Omental fat pad (tissue), 3 donors: ENCODE measurements at regions not wholly inside any gene's neighbourhood (a gene's known extent, or its start where the extent isn't known, plus 50 kb on each side); places are given as distances from the start of the nearest gene placed in this dataset.

Experiments
- ATAC-seq: fragments of 150-250 bp; one replicate; pipeline ENCODE4 v1.9.1; 2016; ENCODE audit warnings: mild to moderate bottlenecking, moderate library complexity; ENCODE audit not compliant: low FRiP score
- DNase-seq: peaks from one replicate; pipeline ENCODE4 v3.0.0-alpha.2; 2019; ENCODE audit warnings: low spot score
- TF ChIP-seq, protein P1 (sequence below), 3 donors: fragments of 450-650 bp; IDR thresholded peaks; one replicate each; pipeline ENCODE4 v1.5.1; 2016 to 2017; ENCODE audit warnings: antibody characterized with exemption in 3 of 3, mild to moderate bottlenecking in 3 of 3, moderate library complexity in 2 of 3

DNA sequence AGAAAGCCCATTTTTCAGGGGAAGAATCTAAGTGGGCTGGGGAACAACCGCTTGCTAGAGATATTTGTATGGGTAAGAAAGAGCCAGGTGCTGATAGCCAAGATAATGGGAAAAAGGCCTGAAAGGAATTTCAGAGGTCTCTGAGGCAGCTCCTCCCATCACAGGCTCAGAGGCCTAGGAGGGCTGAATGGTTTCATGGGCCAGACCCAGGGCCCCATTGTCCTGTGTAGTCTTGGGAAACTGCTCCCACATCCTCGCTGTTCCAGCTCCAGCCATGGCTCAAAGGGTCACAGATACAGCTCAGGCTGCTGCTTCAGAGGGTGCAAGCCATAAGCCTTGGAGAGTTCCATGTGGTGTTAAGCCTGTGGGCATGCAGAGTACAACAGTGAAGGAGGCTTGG, 73.2 kb upstream of the ARHGAP20 start:
- DNase-seq (no peak), ATAC-seq (no peak)
- TF ChIP-seq, protein P1, sequence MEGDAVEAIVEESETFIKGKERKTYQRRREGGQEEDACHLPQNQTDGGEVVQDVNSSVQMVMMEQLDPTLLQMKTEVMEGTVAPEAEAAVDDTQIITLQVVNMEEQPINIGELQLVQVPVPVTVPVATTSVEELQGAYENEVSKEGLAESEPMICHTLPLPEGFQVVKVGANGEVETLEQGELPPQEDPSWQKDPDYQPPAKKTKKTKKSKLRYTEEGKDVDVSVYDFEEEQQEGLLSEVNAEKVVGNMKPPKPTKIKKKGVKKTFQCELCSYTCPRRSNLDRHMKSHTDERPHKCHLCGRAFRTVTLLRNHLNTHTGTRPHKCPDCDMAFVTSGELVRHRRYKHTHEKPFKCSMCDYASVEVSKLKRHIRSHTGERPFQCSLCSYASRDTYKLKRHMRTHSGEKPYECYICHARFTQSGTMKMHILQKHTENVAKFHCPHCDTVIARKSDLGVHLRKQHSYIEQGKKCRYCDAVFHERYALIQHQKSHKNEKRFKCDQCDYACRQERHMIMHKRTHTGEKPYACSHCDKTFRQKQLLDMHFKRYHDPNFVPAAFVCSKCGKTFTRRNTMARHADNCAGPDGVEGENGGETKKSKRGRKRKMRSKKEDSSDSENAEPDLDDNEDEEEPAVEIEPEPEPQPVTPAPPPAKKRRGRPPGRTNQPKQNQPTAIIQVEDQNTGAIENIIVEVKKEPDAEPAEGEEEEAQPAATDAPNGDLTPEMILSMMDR (IDR thresholded peaks at IDR 0.05): no peak

DNA sequence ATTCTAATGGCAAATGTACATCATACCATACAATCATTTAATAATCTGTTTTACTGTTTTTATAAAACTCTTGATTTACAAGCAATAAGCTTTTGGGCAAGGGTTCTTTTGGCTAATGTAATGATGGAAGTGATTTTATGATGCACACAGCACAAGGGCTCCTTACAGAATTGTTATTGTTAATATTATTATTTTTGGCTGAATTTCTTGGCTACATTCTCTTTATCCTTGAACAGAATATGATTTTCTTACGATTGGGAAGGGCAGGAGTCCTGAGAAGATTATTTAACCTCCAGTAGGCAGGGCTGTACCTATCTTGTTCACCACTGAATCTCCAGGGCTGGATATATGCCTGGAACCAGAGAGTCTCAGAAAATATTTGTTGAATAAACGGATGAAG, 70.4 kb upstream of the ARHGAP20 start:
- TF ChIP-seq, protein P1 (IDR thresholded peaks at IDR 0.05): no peak
- DNase-seq: no peak
- ATAC-seq: no peak

DNA sequence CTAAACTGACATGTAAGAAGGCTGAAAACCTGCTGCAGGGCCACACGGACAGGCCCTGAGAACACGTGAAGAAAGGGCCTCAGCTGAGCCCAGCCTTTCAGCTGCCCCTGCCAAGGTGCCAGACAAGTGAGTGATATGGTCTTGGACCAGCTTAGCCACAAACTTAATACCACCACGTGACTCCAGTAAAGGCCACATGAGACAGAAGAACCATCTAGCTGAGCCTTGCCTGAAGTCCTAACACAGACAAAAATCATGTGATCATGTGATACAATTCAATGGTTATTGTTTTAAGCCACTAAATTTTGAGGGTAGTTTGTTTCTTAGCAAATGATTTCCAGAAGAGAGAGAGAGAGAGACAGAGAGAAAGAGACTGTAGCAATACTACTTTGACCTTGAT, 66.9 kb upstream of the ARHGAP20 start:
- ATAC-seq: no peak
- TF ChIP-seq, protein P1 (IDR thresholded peaks at IDR 0.05): no peak
- DNase-seq: no peak

DNA sequence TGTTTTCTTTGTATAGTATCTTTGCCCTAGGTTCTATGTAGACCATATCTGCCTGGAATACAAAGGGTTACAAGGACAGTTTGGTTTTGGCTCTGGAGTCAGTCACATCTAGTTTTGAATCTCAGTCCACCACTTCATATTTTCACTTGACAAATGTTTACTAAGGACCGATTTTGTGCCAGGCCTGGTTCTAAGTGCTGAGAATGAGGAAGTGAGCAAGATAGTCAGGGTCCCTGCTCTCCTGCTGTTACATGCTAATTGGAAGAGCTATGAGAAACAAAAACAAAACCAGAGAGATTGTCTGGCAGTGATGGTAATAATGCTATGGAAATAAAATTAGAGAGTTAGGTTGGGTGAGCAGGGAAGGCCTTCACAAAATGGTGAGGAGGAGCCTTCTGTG, 66.1 kb upstream of the ARHGAP20 start:
- DNase-seq: no peak
- no peak for ATAC-seq
- TF ChIP-seq, protein P1 (IDR thresholded peaks at IDR 0.05): no peak

DNA sequence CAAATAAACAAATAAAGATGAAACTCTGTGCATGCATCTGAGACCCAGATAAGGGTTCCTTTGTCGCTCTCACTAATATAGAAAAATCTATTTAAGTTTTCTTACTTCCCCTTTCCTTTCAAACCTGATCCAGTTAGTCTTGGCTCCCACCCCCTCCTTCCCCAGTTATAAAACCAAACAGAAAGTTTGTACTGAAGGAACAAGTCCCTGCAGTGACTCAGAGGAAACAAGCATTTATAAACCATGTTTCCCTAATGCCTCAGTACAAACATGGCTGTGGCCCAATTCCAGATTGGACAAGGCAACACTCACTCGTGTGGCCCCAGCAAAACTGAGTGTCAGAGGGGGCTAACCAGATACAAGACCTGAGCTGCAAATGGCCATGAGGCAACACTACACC, 65.5 kb upstream of the ARHGAP20 start:
- TF ChIP-seq, protein P1 (IDR thresholded peaks at IDR 0.05): no peak
- DNase-seq: no peak
- ATAC-seq: no peak

DNA sequence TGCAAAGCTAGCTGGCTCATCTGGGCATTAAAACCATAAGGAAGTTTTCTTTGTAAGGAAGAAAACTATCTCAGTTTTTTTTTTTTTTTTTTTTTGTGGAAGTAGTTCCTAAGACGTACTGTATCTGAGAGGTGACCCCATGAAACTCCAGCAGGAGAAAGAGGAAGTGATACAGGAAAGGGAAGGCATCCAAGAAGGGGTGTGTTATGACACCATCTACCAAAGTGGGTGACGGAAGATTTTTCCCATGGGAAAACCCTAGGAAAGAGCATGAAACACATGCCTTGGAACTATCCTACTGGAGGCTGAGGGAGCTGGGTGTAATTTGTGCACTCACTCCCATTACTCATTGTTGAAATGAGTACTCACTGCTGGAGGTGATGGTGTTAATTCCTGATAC, 63.8 kb upstream of the ARHGAP20 start:
- no peak for DNase-seq
- ATAC-seq: no peak
- TF ChIP-seq, protein P1 (IDR thresholded peaks at IDR 0.05): no peak

DNA sequence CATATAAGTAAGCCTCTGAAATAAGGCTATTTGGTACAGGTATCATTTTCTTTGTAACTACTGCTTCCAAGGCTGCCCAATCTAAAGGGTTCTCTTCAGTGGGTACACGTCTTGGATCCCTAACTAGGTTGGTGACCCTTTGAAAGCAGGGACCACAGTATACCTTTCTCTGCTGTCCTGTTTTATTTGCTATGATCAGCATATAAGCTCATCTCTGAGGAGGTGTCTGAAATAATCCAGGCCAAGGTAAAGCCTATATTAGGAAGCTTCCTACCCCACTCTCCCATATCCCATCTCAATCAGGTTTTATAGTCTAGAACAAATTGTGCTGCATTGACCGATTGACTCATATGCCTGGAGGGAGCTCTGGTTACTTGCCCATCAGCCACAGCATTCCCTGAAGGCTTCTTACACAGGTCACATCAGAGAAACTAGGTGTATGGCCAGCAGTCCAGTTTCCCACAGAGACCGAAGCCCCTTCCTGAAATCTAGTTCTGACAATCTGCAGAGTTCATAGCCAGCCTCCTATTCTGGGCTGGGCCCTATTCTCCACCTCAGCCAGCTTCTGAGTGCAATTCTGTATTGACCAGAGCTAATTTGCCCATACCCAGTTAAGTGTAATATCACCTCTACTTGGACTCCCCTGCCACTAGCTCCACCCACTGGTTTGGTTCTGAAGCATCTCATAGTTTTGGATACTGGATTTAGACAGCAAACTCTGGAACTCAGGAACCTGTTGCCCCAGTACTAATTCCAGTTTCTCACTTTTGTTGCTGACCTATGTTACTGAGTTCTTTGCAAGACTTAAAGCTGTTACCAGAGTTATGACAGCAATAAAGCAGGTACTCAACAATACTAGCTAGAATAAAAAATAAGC, 62.1 kb upstream of the ARHGAP20 start:
- no peak for ATAC-seq
- DNase-seq: no peak
- TF ChIP-seq, protein P1 (IDR thresholded peaks at IDR 0.05): no peak
